ENCODE measurements at regions not wholly inside any gene's neighbourhood (a gene's known extent, or its start where the extent isn't known, plus 50 kb on each side); places are given as distances from the start of the nearest gene placed in this dataset.

GRCh38 chr22:25358421-25359170 is 139.2 kb downstream of the CRYBB2 start:
- no peak for DNase-seq (ENCODE audit: low spot score)
- Mint-ChIP-seq H3K27me3 (ENCODE audit: insufficient read depth, low read depth, poor library complexity) (peaks cover 23% of the 10 kb centered on the region), H3K4me1 (peaks cover 4% of the 10 kb centered on the region; the same call in 2 of the 3 replicates), H3K36me3 (ENCODE audit: low read depth) (peaks cover 35% of the 10 kb centered on the region), H3K27ac (no peak overlapping the region), H3K9me3 (no peaks in the 10 kb centered on the region), H3K4me3 (no peak overlapping the region)
- no peak overlapping the region for H3K4me2 ChIP-seq
- no peaks in the 10 kb centered on the region for H3K9me2 ChIP-seq (ENCODE audit: insufficient read depth)
- TF ChIP-seq NANOG (IDR thresholded peaks at IDR 0.05; ENCODE audit: borderline replicate concordance) = no peak
- TF ChIP-seq ETS1 (IDR thresholded peaks at IDR 0.05) = no peak
- no peak for TF ChIP-seq POLR2AphosphoS5 (IDR thresholded peaks at IDR 0.05; ENCODE audit: low read depth)
- TF ChIP-seq, protein P1, sequence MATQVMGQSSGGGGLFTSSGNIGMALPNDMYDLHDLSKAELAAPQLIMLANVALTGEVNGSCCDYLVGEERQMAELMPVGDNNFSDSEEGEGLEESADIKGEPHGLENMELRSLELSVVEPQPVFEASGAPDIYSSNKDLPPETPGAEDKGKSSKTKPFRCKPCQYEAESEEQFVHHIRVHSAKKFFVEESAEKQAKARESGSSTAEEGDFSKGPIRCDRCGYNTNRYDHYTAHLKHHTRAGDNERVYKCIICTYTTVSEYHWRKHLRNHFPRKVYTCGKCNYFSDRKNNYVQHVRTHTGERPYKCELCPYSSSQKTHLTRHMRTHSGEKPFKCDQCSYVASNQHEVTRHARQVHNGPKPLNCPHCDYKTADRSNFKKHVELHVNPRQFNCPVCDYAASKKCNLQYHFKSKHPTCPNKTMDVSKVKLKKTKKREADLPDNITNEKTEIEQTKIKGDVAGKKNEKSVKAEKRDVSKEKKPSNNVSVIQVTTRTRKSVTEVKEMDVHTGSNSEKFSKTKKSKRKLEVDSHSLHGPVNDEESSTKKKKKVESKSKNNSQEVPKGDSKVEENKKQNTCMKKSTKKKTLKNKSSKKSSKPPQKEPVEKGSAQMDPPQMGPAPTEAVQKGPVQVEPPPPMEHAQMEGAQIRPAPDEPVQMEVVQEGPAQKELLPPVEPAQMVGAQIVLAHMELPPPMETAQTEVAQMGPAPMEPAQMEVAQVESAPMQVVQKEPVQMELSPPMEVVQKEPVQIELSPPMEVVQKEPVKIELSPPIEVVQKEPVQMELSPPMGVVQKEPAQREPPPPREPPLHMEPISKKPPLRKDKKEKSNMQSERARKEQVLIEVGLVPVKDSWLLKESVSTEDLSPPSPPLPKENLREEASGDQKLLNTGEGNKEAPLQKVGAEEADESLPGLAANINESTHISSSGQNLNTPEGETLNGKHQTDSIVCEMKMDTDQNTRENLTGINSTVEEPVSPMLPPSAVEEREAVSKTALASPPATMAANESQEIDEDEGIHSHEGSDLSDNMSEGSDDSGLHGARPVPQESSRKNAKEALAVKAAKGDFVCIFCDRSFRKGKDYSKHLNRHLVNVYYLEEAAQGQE (IDR thresholded peaks at IDR 0.05; ENCODE audit: unreplicated experiment) = no peak
- no peak for TF ChIP-seq CREB1 (CRISPR knock-in tag; IDR thresholded peaks at IDR 0.05; ENCODE audit: low read depth)
- no peak for TF ChIP-seq STAT1 (IDR thresholded peaks at IDR 0.05; ENCODE audit: unreplicated experiment)
- TF ChIP-seq, protein P2, sequence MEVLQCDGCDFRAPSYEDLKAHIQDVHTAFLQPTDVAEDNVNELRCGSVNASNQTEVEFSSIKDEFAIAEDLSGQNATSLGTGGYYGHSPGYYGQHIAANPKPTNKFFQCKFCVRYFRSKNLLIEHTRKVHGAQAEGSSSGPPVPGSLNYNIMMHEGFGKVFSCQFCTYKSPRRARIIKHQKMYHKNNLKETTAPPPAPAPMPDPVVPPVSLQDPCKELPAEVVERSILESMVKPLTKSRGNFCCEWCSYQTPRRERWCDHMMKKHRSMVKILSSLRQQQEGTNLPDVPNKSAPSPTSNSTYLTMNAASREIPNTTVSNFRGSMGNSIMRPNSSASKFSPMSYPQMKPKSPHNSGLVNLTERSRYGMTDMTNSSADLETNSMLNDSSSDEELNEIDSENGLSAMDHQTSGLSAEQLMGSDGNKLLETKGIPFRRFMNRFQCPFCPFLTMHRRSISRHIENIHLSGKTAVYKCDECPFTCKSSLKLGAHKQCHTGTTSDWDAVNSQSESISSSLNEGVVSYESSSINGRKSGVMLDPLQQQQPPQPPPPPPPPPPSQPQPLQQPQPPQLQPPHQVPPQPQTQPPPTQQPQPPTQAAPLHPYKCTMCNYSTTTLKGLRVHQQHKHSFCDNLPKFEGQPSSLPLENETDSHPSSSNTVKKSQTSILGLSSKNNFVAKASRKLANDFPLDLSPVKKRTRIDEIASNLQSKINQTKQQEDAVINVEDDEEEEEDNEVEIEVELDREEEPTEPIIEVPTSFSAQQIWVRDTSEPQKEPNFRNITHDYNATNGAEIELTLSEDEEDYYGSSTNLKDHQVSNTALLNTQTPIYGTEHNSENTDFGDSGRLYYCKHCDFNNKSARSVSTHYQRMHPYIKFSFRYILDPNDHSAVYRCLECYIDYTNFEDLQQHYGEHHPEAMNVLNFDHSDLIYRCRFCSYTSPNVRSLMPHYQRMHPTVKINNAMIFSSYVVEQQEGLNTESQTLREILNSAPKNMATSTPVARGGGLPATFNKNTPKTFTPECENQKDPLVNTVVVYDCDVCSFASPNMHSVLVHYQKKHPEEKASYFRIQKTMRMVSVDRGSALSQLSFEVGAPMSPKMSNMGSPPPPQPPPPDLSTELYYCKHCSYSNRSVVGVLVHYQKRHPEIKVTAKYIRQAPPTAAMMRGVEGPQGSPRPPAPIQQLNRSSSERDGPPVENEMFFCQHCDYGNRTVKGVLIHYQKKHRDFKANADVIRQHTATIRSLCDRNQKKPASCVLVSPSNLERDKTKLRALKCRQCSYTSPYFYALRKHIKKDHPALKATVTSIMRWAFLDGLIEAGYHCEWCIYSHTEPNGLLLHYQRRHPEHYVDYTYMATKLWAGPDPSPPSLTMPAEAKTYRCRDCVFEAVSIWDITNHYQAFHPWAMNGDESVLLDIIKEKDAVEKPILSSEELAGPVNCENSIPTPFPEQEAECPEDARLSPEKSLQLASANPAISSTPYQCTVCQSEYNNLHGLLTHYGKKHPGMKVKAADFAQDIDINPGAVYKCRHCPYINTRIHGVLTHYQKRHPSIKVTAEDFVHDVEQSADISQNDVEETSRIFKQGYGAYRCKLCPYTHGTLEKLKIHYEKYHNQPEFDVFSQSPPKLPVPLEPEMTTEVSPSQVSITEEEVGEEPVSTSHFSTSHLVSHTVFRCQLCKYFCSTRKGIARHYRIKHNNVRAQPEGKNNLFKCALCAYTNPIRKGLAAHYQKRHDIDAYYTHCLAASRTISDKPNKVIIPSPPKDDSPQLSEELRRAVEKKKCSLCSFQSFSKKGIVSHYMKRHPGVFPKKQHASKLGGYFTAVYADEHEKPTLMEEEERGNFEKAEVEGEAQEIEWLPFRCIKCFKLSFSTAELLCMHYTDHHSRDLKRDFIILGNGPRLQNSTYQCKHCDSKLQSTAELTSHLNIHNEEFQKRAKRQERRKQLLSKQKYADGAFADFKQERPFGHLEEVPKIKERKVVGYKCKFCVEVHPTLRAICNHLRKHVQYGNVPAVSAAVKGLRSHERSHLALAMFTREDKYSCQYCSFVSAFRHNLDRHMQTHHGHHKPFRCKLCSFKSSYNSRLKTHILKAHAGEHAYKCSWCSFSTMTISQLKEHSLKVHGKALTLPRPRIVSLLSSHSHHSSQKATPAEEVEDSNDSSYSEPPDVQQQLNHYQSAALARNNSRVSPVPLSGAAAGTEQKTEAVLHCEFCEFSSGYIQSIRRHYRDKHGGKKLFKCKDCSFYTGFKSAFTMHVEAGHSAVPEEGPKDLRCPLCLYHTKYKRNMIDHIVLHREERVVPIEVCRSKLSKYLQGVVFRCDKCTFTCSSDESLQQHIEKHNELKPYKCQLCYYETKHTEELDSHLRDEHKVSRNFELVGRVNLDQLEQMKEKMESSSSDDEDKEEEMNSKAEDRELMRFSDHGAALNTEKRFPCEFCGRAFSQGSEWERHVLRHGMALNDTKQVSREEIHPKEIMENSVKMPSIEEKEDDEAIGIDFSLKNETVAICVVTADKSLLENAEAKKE (CRISPR knock-in tag; IDR thresholded peaks at IDR 0.05) = no peak
- TF ChIP-seq ZNF114 (CRISPR knock-in tag; IDR thresholded peaks at IDR 0.05) = no peak
- no peak for TF ChIP-seq EZH2 (IDR thresholded peaks at IDR 0.05; ENCODE audit: low read depth, unreplicated experiment)
- no peak for TF ChIP-seq JUNB (IDR thresholded peaks at IDR 0.05; ENCODE audit: unreplicated experiment)
- no peak for TF ChIP-seq EZH2phosphoT487 (IDR thresholded peaks at IDR 0.05; ENCODE audit: unreplicated experiment)
- no peak overlapping the region for H3K27ac ChIP-seq (ENCODE audit: low read depth)
- 0 out of 2 replicates have a peak, but pooled peaks cover 2% of the 10 kb centered on the region for H3F3A ChIP-seq (replicated peaks; ENCODE audit: low read depth)
- no peak overlapping the region for H2AFZ ChIP-seq
- ATAC-seq = no peak
- no peaks in the 10 kb centered on the region for H3K4me1 ChIP-seq (ENCODE audit: insufficient read depth)
- no peak overlapping the region for H3K4me3 ChIP-seq
- peaks cover 6% of the 10 kb centered on the region; the same call in 1 of the 2 replicates for H3K36me3 ChIP-seq (ENCODE audit: insufficient read depth)
- no peaks in the 10 kb centered on the region for H3K27me3 ChIP-seq (ENCODE audit: insufficient read depth)
- H4K20me1 ChIP-seq (replicated peaks; ENCODE audit: insufficient read depth) = peaks cover 9% of the 10 kb centered on the region
- H3K79me2 ChIP-seq (replicated peaks; ENCODE audit: insufficient read depth) = no peaks in the 10 kb centered on the region

Data from GM23338 (cell line).